ENCODE measurements at regions not wholly inside any gene's neighbourhood (a gene's known extent, or its start where the extent isn't known, plus 50 kb on each side); places are given as distances from the start of the nearest gene placed in this dataset.

DNA sequence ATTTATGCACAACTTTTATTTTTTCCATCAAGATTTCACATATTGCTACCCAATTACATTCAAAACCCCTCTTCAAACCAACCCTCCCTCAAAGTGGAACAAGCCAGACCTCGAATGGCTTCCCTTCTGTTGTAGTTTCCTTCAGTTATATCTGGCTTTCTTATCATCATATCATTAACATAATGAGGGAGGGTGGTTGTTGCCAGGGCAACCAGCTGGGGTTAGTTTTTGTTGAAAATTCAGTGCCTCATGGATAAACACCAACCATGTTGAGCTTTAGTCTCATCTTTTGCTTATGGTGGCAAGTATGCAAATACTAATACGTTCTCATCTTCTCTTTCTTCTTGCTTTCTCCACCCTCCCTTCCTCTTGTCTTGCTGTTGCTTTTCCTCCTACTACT, 359.7 kb downstream of the CDH11 start:
- TF ChIP-seq, protein P1, sequence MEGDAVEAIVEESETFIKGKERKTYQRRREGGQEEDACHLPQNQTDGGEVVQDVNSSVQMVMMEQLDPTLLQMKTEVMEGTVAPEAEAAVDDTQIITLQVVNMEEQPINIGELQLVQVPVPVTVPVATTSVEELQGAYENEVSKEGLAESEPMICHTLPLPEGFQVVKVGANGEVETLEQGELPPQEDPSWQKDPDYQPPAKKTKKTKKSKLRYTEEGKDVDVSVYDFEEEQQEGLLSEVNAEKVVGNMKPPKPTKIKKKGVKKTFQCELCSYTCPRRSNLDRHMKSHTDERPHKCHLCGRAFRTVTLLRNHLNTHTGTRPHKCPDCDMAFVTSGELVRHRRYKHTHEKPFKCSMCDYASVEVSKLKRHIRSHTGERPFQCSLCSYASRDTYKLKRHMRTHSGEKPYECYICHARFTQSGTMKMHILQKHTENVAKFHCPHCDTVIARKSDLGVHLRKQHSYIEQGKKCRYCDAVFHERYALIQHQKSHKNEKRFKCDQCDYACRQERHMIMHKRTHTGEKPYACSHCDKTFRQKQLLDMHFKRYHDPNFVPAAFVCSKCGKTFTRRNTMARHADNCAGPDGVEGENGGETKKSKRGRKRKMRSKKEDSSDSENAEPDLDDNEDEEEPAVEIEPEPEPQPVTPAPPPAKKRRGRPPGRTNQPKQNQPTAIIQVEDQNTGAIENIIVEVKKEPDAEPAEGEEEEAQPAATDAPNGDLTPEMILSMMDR (IDR thresholded peaks at IDR 0.05) = no peak
- H3K9me3 Mint-ChIP-seq (ENCODE audit: unreplicated experiment) = no peaks in the 10 kb centered on the region
- no peaks in the 10 kb centered on the region for H3K36me3 Mint-ChIP-seq (ENCODE audit: unreplicated experiment)
- H3K27ac Mint-ChIP-seq (ENCODE audit: unreplicated experiment) = no peak overlapping the region
- no peaks in the 10 kb centered on the region for H3K27me3 Mint-ChIP-seq (ENCODE audit: unreplicated experiment)
- DNase-seq (ENCODE audit: extremely low spot score, unreplicated experiment) = no peak
- H3K4me1 Mint-ChIP-seq (ENCODE audit: unreplicated experiment) = no peaks in the 10 kb centered on the region
- H3K4me3 Mint-ChIP-seq (ENCODE audit: unreplicated experiment) = no peak overlapping the region

DNA sequence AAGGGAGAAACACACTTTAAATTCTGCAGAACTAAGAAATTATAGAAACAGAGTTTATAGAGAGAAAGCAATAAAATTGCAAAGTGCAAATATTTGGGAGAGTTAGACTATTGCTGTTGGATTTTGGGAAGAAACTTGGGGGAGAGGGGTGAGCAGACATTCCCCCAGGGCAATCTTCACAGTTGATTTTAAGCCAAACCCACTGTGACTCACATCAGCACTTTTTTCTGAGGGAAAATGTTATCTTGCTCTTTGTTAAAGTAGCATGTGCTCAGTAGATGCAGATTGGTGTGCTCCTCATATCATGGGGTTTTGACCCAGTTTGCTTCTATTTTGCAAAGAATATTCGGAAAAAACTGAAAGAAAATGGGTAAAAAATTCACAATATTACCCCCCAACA, 367.6 kb downstream of the CDH11 start:
- TF ChIP-seq, protein P1 (IDR thresholded peaks at IDR 0.05) = no peak
- no peaks in the 10 kb centered on the region for H3K27me3 Mint-ChIP-seq (ENCODE audit: unreplicated experiment)
- H3K4me3 Mint-ChIP-seq (ENCODE audit: unreplicated experiment) = no peak overlapping the region
- H3K4me1 Mint-ChIP-seq (ENCODE audit: unreplicated experiment) = peaks cover 44% of the 10 kb centered on the region
- no peaks in the 10 kb centered on the region for H3K36me3 Mint-ChIP-seq (ENCODE audit: unreplicated experiment)
- peak overlapping the region; percentile 44 for H3K27ac Mint-ChIP-seq (ENCODE audit: unreplicated experiment)
- H3K9me3 Mint-ChIP-seq (ENCODE audit: unreplicated experiment) = peaks cover 7% of the 10 kb centered on the region
- DNase-seq (ENCODE audit: extremely low spot score, unreplicated experiment) = no peak

DNA sequence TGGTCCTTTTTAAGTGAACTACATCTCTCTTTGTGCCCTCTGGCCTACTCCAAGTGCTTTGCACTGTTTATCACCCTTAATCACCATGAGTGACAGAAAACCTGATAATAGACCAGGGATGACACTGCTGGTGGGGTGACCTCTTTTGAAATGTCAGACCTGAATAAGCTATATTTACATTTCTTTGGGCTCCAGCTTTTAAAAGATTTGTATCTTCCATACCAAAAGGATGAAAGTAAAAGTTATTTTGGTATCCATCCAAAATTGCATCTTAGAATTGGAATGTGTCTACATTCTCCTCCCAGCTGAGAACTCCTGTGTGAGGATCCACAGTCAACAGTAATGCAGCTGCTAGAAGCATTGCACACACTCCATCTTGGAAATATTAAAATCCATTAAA, 370.0 kb downstream of the CDH11 start:
- Mint-ChIP-seq H3K27ac (ENCODE audit: unreplicated experiment) (peak overlapping the region; percentile 67), H3K4me1 (ENCODE audit: unreplicated experiment) (peaks cover 44% of the 10 kb centered on the region), H3K4me3 (ENCODE audit: unreplicated experiment) (no peak overlapping the region), H3K27me3 (ENCODE audit: unreplicated experiment) (no peaks in the 10 kb centered on the region), H3K36me3 (ENCODE audit: unreplicated experiment) (no peaks in the 10 kb centered on the region), H3K9me3 (ENCODE audit: unreplicated experiment) (peaks cover 8% of the 10 kb centered on the region)
- TF ChIP-seq, protein P1 (IDR thresholded peaks at IDR 0.05) = no peak
- DNase-seq (ENCODE audit: extremely low spot score, unreplicated experiment) = no peak

DNA sequence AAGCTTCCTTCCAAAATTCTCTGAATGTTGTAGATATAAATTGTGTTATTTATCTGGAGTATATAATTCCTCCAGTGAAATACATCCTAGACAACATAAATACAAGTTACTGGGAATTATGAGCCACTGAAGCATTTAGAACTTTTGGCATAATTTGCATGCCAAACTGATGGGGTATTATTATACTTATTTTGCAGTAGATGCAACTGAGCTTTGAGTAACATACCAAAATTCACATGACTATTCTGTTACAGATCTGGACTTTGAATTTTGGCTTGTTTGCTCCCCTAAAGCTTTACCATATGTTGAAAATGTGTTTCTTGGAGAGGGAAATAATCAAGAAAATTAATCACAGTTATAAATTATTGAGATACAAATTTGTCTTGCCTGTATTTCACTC, 372.5 kb downstream of the CDH11 start:
- TF ChIP-seq, protein P1 (IDR thresholded peaks at IDR 0.05) = no peak
- no peak overlapping the region for H3K27ac Mint-ChIP-seq (ENCODE audit: unreplicated experiment)
- no peaks in the 10 kb centered on the region for H3K27me3 Mint-ChIP-seq (ENCODE audit: unreplicated experiment)

DNA sequence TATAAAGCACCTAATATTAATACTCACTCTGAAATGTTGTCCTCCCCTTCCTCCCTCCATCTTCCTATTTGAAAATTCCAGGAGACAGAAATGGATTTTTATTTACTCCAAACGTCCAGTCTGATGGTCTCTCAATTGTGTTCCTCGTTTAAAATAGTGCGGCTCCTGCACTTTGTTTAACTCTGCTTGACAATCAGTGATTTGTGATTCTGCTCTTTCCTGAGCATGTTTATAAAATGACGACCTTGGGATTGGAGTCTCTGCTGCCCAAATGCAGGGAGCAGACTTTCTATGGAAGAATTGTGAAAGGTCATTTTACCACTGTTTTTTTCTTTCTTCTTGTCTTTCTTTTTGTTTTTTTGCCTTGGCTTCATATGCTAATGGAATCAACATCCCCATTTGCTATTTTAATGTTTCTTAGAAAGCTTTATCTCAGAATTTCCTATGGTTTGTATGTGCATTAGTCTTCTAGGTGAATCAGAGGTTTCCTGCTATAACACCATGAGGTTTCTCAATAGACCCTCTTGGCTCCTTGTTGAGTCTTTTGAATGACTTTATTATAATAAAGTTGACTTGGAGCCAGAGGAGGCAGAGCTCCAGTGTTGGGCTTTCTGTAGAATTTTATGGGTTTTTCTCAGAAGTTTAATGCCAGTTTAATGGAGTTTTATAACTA, 376.5 kb downstream of the CDH11 start:
- no peak for DNase-seq (ENCODE audit: extremely low spot score, unreplicated experiment)
- TF ChIP-seq, protein P1 (IDR thresholded peaks at IDR 0.05) = no peak
- Mint-ChIP-seq H3K27ac (ENCODE audit: unreplicated experiment) (no peak overlapping the region), H3K27me3 (ENCODE audit: unreplicated experiment) (no peaks in the 10 kb centered on the region), H3K4me1 (ENCODE audit: unreplicated experiment) (peaks cover 3% of the 10 kb centered on the region), H3K4me3 (ENCODE audit: unreplicated experiment) (no peak overlapping the region), H3K9me3 (ENCODE audit: unreplicated experiment) (peaks cover 7% of the 10 kb centered on the region), H3K36me3 (ENCODE audit: unreplicated experiment) (no peaks in the 10 kb centered on the region)

More for the DNA sequence above, 372.5 kb downstream of the CDH11 start:
- no peak for DNase-seq (ENCODE audit: extremely low spot score, unreplicated experiment)
- no peak overlapping the region for H3K4me3 Mint-ChIP-seq (ENCODE audit: unreplicated experiment)
- peaks cover 9% of the 10 kb centered on the region for H3K9me3 Mint-ChIP-seq (ENCODE audit: unreplicated experiment)
- H3K36me3 Mint-ChIP-seq (ENCODE audit: unreplicated experiment) = no peaks in the 10 kb centered on the region
- H3K4me1 Mint-ChIP-seq (ENCODE audit: unreplicated experiment) = peaks cover 34% of the 10 kb centered on the region
